Endothelial cell of umbilical vein (primary cell): ENCODE measurements at regions not wholly inside any gene's neighbourhood (a gene's known extent, or its start where the extent isn't known, plus 50 kb on each side); places are given as distances from the start of the nearest gene placed in this dataset.

Experiments used
- BruUV-seq: library from RNA; stranded (reverse); fragments of 400-500 nt; replicated peaks from 2 replicates; lab custom pipeline; 2021; lab: Mats Ljungman, UMichigan
- CTCF ChIA-PET: fragments of 300-600, 350-600 bp; sonication (Branson Sonifier 250); formaldehyde crosslinking; loops from one replicate; lab custom pipeline; 2021; ENCODE audit warnings: antibody characterized with exemption, inconsistent platforms; lab: Charles Lee
- POLR2A ChIA-PET: fragments of 300-600, 350-600 bp; sonication (Branson Sonifier 250); formaldehyde crosslinking; loops from one replicate; lab custom pipeline; 2021; ENCODE audit warnings: antibody characterized with exemption, inconsistent platforms; lab: Charles Lee
- DNase-seq: peaks from one replicate; pipeline ENCODE4 v3.0.0-alpha.2; 2011; ENCODE audit warnings: low read depth, low spot score
- FAIRE-seq: peaks from 2 replicates; lab custom pipeline; 2011; peaks lifted over from hg19 to GRCh38; lab: Jason Lieb, UNC
- H2AFZ ChIP-seq: 2 replicates; pipeline ENCODE4 v1.6.0; 2012; ENCODE audit warnings: low read depth, low read length, control low read depth, inconsistent platforms
- H3K27ac ChIP-seq: 2 replicates; pipeline ENCODE4 v1.5.1; 2011; ENCODE audit warnings: low read depth, mild to moderate bottlenecking, control low read depth, low read length, moderate library complexity; ENCODE audit not compliant: insufficient read depth
- H3K27me3 ChIP-seq, 2 experiments: 2 replicates each; pipeline versions ENCODE4 v1.6.0 to v1.6.1; 2011; ENCODE audit warnings: low read length in 2 of 2, mixed read lengths in 1 of 2; ENCODE audit not compliant: control insufficient read depth in 2 of 2, insufficient read depth in 2 of 2
- H3K36me3 ChIP-seq, 2 experiments: 2 replicates in 1 of 2; 3 replicates in 1 of 2; pipeline ENCODE4 v1.5.1; 2011; ENCODE audit warnings: low read length in 2 of 2, mild to moderate bottlenecking in 1 of 2, moderate library complexity in 1 of 2; ENCODE audit not compliant: control insufficient read depth in 2 of 2, insufficient read depth in 2 of 2; ENCODE audit errors: extremely low read depth in 1 of 2
- H3K4me1 ChIP-seq: 3 replicates; pipeline ENCODE4 v1.5.1; 2011; ENCODE audit warnings: mild to moderate bottlenecking, low read length; ENCODE audit not compliant: control insufficient read depth, insufficient read depth; ENCODE audit errors: extremely low read depth
- H3K4me2 ChIP-seq: 2 replicates; pipeline ENCODE4 v1.6.1; 2011; ENCODE audit warnings: low read length, control low read depth, mixed read lengths; ENCODE audit not compliant: insufficient read depth
- H3K4me3 ChIP-seq, 3 experiments: fragments of 200-600 bp in 1 of 3; sonication (generic), shearing (Covaris generic) in 1 of 3; replicated peaks in 1 of 3; 2 replicates each; pipeline ENCODE4 v1.5.1; 2011 to 2016; ENCODE audit warnings: control low read depth in 3 of 3, low read length in 3 of 3, mild to moderate bottlenecking in 2 of 3, inconsistent platforms in 1 of 3, low read depth in 1 of 3, moderate library complexity in 1 of 3; ENCODE audit not compliant: insufficient read depth in 1 of 3
- H3K79me2 ChIP-seq: 2 replicates; pipeline ENCODE4 v1.6.0; 2012; ENCODE audit warnings: low read length, inconsistent platforms; ENCODE audit not compliant: control insufficient read depth, insufficient read depth
- H3K9ac ChIP-seq: replicated peaks from 2 replicates; pipeline ENCODE3; 2011; ENCODE audit warnings: low read length, control low read depth; ENCODE audit not compliant: insufficient read depth; ENCODE audit errors: extremely low read depth
- H3K9me1 ChIP-seq: replicated peaks from 3 replicates; pipeline ENCODE4 v1.6.0; 2011; ENCODE audit warnings: mild to moderate bottlenecking, low read length; ENCODE audit not compliant: control insufficient read depth, insufficient read depth; ENCODE audit errors: extremely low read depth
- H3K9me3 ChIP-seq: replicated peaks from 2 replicates; pipeline ENCODE4 v1.5.1; 2012; ENCODE audit warnings: low read length, inconsistent platforms; ENCODE audit not compliant: control insufficient read depth, insufficient read depth
- H4K20me1 ChIP-seq: replicated peaks from 2 replicates; pipeline ENCODE3; 2011; ENCODE audit warnings: mild to moderate bottlenecking, low read length; ENCODE audit not compliant: control insufficient read depth, insufficient read depth; ENCODE audit errors: extremely low read depth
- EZH2 ChIP-seq: IDR thresholded peaks from 2 replicates; pipeline ENCODE4 v1.6.1; 2012; ENCODE audit warnings: borderline replicate concordance, low read depth, mild to moderate bottlenecking, moderate library complexity, low read length, inconsistent platforms; ENCODE audit not compliant: severe bottlenecking
- FOS ChIP-seq: IDR thresholded peaks from 2 replicates; pipeline ENCODE4 v1.6.1; 2011; ENCODE audit warnings: mild to moderate bottlenecking, low read length, moderate library complexity, borderline replicate concordance; ENCODE audit not compliant: insufficient read depth
- GATA2 ChIP-seq: IDR thresholded peaks from 2 replicates; pipeline ENCODE4 v1.7.0; 2011; ENCODE audit warnings: low read depth, mild to moderate bottlenecking, moderate library complexity, mixed read lengths, low read length; ENCODE audit not compliant: insufficient read length, insufficient read depth
- JUN ChIP-seq: IDR thresholded peaks from 2 replicates; pipeline ENCODE4 v1.6.1; 2011; ENCODE audit warnings: borderline replicate concordance, low read depth; ENCODE audit not compliant: insufficient read length, insufficient read depth
- MYC ChIP-seq: IDR thresholded peaks from one replicate; pipeline ENCODE4 v1.6.1; 2011; ENCODE audit warnings: mild to moderate bottlenecking, low read depth, low read length
- POLR2A ChIP-seq: IDR thresholded peaks from 2 replicates; pipeline ENCODE4 v1.6.1; 2012; ENCODE audit warnings: low read depth, mild to moderate bottlenecking, control low read depth, low read length
- POLR2AphosphoS5 ChIP-seq: IDR thresholded peaks from 2 replicates; pipeline ENCODE4 v1.6.1; 2012; ENCODE audit warnings: low read depth, mild to moderate bottlenecking, control low read depth, low read length, moderate library complexity; ENCODE audit not compliant: insufficient read depth
- dilution Hi-C: fragments of 300-500 bp; cut with MboI; formaldehyde crosslinking; loops from one replicate; pipeline ENCODE4 v1.15.0; 2019; ENCODE audit warnings: low sequenced_read_pairs; ENCODE audit not compliant: extremely low pct_ligation_motif_present
- intact Hi-C: fragments of 100-400 bp; cut with micrococcal nuclease; formaldehyde crosslinking; loops from one replicate; pipeline ENCODE4 v1.10.0; 2022
- TF ChIP-seq, protein P1 (sequence below), 2 donors: IDR thresholded peaks; 1 replicate in 1 of 2; 2 replicates in 1 of 2; pipeline ENCODE4 v1.5.1; 2011; ENCODE audit warnings: low read length in 2 of 2, mild to moderate bottlenecking in 2 of 2, moderate library complexity in 2 of 2, control low read depth in 1 of 2, inconsistent platforms in 1 of 2, low read depth in 1 of 2; ENCODE audit not compliant: insufficient read depth in 1 of 2; ENCODE audit errors: extremely low read depth in 1 of 2
- TF ChIP-seq, protein P2 (sequence below): IDR thresholded peaks from 2 replicates; pipeline ENCODE4 v1.6.1; 2011; ENCODE audit not compliant: insufficient read depth, insufficient read length

DNA sequence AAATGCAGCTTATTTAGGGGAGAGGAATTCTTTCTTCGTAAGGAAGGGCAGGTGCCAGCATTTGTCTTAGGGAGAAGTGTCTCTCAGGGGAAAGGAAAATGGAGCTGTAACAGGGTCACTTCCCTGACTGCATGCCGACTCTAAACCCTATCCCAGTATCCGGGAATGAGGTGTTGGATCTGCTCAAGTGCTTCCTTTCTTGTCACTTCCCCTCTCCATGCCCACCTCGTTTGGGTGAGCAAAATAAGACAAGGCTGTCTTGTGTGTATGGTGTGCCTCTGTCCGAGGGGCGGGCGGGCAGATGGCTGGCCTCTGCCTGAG, 230.1 kb upstream of the TPM1 start:
- ChIA-PET CTCF (interaction anchor here (1.0 kb wide), 1 partner anchor 235 kb away, joined by 3 read pairs; no protein-coding TSS in a partner anchor), POLR2A (no interaction called here)
- H4K20me1 ChIP-seq: no peaks in the 10 kb centered on the region
- no peaks in the 10 kb centered on the region for H3K9me1 ChIP-seq
- DNase-seq (no peak), FAIRE-seq (no peak)
- no peaks in the 10 kb centered on the region for H3K79me2 ChIP-seq
- H3K9me3 ChIP-seq: no peaks in the 10 kb centered on the region
- BruUV-seq: no TSS peak
- H3K4me1 ChIP-seq: no peaks in the 10 kb centered on the region
- H3K27me3 ChIP-seq: peaks cover 0 to 3% of the 10 kb centered on the region in 2 experiments
- no peak overlapping the region for H3K4me3 ChIP-seq
- dilution Hi-C loops: no loop called here
- no peak overlapping the region for H3K4me2 ChIP-seq
- H2AFZ ChIP-seq: no peak overlapping the region
- H3K27ac ChIP-seq: no peak overlapping the region
- H3K36me3 ChIP-seq: no peaks in the 10 kb centered on the region
- H3K9ac ChIP-seq: no peak overlapping the region
- TF ChIP-seq MYC (no peak), EZH2 (no peak), FOS (no peak), JUN (no peak), GATA2 (no peak), POLR2AphosphoS5 (no peak), POLR2A (no peak)
- TF ChIP-seq, protein P1, sequence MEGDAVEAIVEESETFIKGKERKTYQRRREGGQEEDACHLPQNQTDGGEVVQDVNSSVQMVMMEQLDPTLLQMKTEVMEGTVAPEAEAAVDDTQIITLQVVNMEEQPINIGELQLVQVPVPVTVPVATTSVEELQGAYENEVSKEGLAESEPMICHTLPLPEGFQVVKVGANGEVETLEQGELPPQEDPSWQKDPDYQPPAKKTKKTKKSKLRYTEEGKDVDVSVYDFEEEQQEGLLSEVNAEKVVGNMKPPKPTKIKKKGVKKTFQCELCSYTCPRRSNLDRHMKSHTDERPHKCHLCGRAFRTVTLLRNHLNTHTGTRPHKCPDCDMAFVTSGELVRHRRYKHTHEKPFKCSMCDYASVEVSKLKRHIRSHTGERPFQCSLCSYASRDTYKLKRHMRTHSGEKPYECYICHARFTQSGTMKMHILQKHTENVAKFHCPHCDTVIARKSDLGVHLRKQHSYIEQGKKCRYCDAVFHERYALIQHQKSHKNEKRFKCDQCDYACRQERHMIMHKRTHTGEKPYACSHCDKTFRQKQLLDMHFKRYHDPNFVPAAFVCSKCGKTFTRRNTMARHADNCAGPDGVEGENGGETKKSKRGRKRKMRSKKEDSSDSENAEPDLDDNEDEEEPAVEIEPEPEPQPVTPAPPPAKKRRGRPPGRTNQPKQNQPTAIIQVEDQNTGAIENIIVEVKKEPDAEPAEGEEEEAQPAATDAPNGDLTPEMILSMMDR (IDR thresholded peaks at IDR 0.05; ENCODE audit: extremely low read depth in 1 of 2, insufficient read depth in 1 of 2, low read depth in 1 of 2, low read length in 2 of 2): no peak
- TF ChIP-seq, protein P2, sequence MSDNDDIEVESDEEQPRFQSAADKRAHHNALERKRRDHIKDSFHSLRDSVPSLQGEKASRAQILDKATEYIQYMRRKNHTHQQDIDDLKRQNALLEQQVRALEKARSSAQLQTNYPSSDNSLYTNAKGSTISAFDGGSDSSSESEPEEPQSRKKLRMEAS: no peak
- intact Hi-C loops: no loop called here
